Common myeloid progenitor, CD34-positive (primary cell): ENCODE measurements at regions not wholly inside any gene's neighbourhood (a gene's known extent, or its start where the extent isn't known, plus 50 kb on each side); places are given as distances from the start of the nearest gene placed in this dataset.

ENCODE experiments used
- CTCF ChIA-PET: fragments of 350-600 bp; sonication (Branson Sonifier 250); formaldehyde crosslinking; loops from one replicate; lab custom pipeline; 2021; ENCODE audit warnings: antibody characterized with exemption; lab: Charles Lee
- POLR2A ChIA-PET: fragments of 350-600 bp; sonication (Branson Sonifier 250); formaldehyde crosslinking; loops from one replicate; lab custom pipeline; 2021; ENCODE audit warnings: antibody characterized with exemption; lab: Charles Lee
- DNase-seq, 3 donors: peaks; one replicate each; pipeline versions ENCODE4 v3.0.0 to v3.0.0-alpha.2; 2013
- H3K27ac ChIP-seq, 2 experiments: 1 replicate in 1 of 2; 2 replicates in 1 of 2; pipeline ENCODE4 v1.7.0; 2013; ENCODE audit warnings: inconsistent platforms in 2 of 2, low read length in 2 of 2, mild to moderate bottlenecking in 2 of 2, low read depth in 1 of 2, moderate library complexity in 1 of 2; ENCODE audit not compliant: severe bottlenecking in 2 of 2, insufficient read depth in 1 of 2, poor library complexity in 1 of 2
- H3K27me3 ChIP-seq, 5 experiments: replicated peaks in 2 of 5; 1 replicate in 3 of 5; 2 replicates in 2 of 5; pipeline versions ENCODE4 v1.6.1 to v1.7.0; 2013; ENCODE audit warnings: low read length in 4 of 5, mild to moderate bottlenecking in 2 of 5, moderate library complexity in 2 of 5, inconsistent platforms in 1 of 5; ENCODE audit not compliant: insufficient read depth in 5 of 5, control insufficient read depth in 4 of 5
- H3K36me3 ChIP-seq, 4 experiments: 1 replicate in 2 of 4; 2 replicates in 2 of 4; pipeline versions ENCODE4 v1.6.1 to v1.7.0; 2013; ENCODE audit warnings: low read length in 3 of 4, control low read depth in 1 of 4, mild to moderate bottlenecking in 1 of 4; ENCODE audit not compliant: control insufficient read depth in 4 of 4, insufficient read depth in 4 of 4
- H3K4me1 ChIP-seq, 4 experiments: 1 replicate in 3 of 4; 2 replicates in 1 of 4; pipeline versions ENCODE4 v1.6.1 to v1.7.1; 2013; ENCODE audit warnings: low read length in 3 of 4, mild to moderate bottlenecking in 3 of 4, control low read depth in 1 of 4, inconsistent platforms in 1 of 4, moderate library complexity in 1 of 4; ENCODE audit not compliant: control insufficient read depth in 4 of 4, insufficient read depth in 4 of 4; ENCODE audit errors: control extremely low read depth in 1 of 4
- H3K4me3 ChIP-seq, 7 experiments: 1 replicate in 4 of 7; 2 replicates in 3 of 7; pipeline versions ENCODE4 v1.5.1 to v1.7.0; 2013; ENCODE audit warnings: mild to moderate bottlenecking in 7 of 7, low read length in 6 of 7, moderate library complexity in 6 of 7, inconsistent platforms in 2 of 7, low read depth in 2 of 7, control low read depth in 1 of 7; ENCODE audit not compliant: insufficient read depth in 4 of 7, control insufficient read depth in 1 of 7; ENCODE audit errors: extremely low read depth in 1 of 7
- H3K9me3 ChIP-seq, 5 experiments: 1 replicate in 4 of 5; 2 replicates in 1 of 5; pipeline versions ENCODE4 v1.6.1 to v1.7.1; 2013; ENCODE audit warnings: low read length in 4 of 5, mild to moderate bottlenecking in 2 of 5, inconsistent platforms in 1 of 5, low read depth in 1 of 5, moderate library complexity in 1 of 5; ENCODE audit not compliant: control insufficient read depth in 4 of 5, insufficient read depth in 2 of 5; ENCODE audit errors: control extremely low read depth in 1 of 5
- WGBS: methylation state at CpG from one replicate; pipeline ENCODE4 v1.1.5; 2013; ENCODE audit not compliant: insufficient coverage; 5-methylcytosine and 5-hydroxymethylcytosine counted together

DNA sequence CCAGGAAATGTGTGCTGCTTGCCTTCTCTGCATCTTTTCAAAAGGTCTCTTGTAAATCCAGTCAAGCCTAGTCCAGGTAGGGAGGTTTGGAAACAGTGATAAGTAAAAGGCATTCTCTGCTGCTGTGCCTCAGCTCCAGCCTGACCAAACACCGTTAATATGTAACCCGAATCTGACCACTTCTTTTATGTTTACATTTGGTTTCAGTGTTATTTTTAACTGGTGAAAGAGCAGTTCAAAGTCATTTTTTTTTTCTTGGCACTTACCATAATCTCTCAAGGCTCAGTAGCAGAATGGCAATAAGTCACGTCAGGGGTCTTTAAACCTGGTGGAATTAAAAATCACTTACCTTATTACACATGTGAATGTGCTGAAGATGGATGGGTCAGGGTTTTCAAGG lies 216.8 kb downstream of the PTEN start:
- WGBS = 0% methylated on average over 1 of the region's 3 CpGs
- H3K9me3 ChIP-seq = no peaks in the 10 kb centered on the region
- no peak overlapping the region for H3K4me3 ChIP-seq
- H3K27me3 ChIP-seq = no peaks in the 10 kb centered on the region
- no peak for DNase-seq
- ChIA-PET POLR2A (no interaction called here), CTCF (interaction anchor here (0.9 to 1.4 kb wide), 3 partner anchors 11 to 33 kb away, joined by 3 to 4 read pairs (median 3); no protein-coding TSS in a partner anchor)
- H3K36me3 ChIP-seq = no peaks in the 10 kb centered on the region
- peaks cover 4 to 40% (median 18%) of the 10 kb centered on the region in 4 experiments for H3K4me1 ChIP-seq
- no peak overlapping the region for H3K27ac ChIP-seq

- Histone ChIP-seq H3K4me3 (no peak overlapping the region), H3K27me3 (no peaks in the 10 kb centered on the region), H3K27ac (no peak overlapping the region), H3K9me3 (no peaks in the 10 kb centered on the region), H3K36me3 (no peaks in the 10 kb centered on the region), H3K4me1 (peaks cover 2 to 29% (median 11%) of the 10 kb centered on the region in 4 experiments)
- no peak for DNase-seq
- no CpG with 5 or more reads among the region's 3 CpGs for WGBS
- ChIA-PET CTCF (interaction anchor here (1.4 to 2.0 kb wide), 2 partner anchors 32 to 222 kb away, joined by 3 to 6 read pairs; no protein-coding TSS in a partner anchor), POLR2A (interaction anchor here (0.8 to 1.0 kb wide), 2 partner anchors 10 to 13 kb away, joined by 3 to 7 read pairs; no protein-coding TSS in a partner anchor)
Measured at GRCh38 chr10:88081457-88082054, 218.1 kb downstream of the PTEN start.

DNA sequence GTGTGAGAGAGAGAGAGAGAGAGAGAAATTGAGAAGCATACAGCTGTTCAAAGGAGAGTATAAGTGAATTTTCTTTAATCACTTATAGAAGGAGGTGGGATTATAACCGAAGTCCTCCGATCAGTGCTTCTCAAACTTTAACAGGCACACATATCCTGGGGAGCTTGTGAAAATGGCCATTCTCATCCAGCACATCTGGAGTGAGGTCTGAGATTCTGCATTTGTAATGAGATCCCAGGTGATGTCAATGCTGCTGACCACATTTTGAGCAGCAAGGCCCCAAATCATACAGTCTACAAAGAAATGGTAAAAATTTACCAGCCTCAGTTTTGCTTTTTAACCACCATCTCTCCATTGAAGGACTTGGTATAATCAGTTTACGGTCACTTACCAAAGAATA lies 219.0 kb downstream of the PTEN start:
- H3K27ac ChIP-seq = no peak overlapping the region
- 100% methylated on average over 2 of the region's 3 CpGs for WGBS
- no peaks in the 10 kb centered on the region for H3K36me3 ChIP-seq
- ChIA-PET CTCF (interaction anchor here (1.3 to 2.0 kb wide), 2 partner anchors 9 to 223 kb away, joined by 3 to 6 read pairs; no protein-coding TSS in a partner anchor), POLR2A (interaction anchor here (0.8 to 1.0 kb wide), 2 partner anchors 9 to 14 kb away, joined by 3 to 7 read pairs; no protein-coding TSS in a partner anchor)
- peaks cover 2 to 21% (median 11%) of the 10 kb centered on the region in 4 experiments for H3K4me1 ChIP-seq
- H3K27me3 ChIP-seq = no peaks in the 10 kb centered on the region
- no peak overlapping the region for H3K4me3 ChIP-seq
- no peaks in the 10 kb centered on the region for H3K9me3 ChIP-seq
- no peak for DNase-seq

DNA sequence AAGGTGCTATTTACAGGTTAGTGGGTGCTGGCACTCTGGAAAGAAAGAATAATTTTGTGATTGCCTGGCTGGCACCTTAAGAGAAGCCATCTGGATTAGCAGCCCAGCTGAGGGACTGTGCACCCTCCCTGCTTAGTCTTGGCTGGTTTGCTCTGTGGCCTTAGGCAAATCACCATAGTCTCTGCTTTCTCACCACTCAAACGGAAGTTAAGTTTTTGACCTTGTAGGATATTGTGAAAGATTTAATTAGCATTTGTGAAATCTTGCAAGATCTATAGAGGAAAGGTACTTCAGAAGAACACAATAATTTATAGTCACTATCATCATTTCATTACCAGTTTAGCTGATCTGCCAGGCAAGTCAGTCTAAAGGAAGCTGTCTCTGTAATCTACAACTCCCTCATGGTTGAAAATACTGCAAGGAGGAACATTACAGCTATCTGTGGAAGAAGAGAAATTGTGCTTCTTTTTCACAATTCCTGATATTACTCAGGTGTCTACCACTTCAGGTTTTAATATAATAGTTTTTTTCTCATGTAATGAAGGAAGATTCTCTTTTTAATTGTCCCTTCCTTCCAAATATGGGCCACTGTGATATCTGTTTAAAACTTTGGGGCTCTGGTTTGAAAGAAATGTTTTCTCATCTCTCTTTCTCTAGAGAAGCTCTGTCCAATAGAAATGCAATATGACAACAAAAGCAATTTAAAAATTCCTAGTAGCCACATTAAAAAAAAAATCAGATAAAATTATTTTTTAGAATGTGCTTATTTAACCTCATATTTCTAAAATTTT lies 219.6 kb downstream of the PTEN start:
- Histone ChIP-seq H3K9me3 (no peaks in the 10 kb centered on the region), H3K4me1 (peaks cover 0 to 18% (median 11%) of the 10 kb centered on the region in 4 experiments), H3K27me3 (no peaks in the 10 kb centered on the region), H3K36me3 (no peaks in the 10 kb centered on the region), H3K27ac (no peak overlapping the region), H3K4me3 (no peak overlapping the region)
- peak in 1 of 3 donors; percentile 49 for DNase-seq
- WGBS = no CpG with 5 or more reads among the region's 1 CpG
- CTCF ChIA-PET = interaction anchor here (1.3 to 2.0 kb wide), 2 partner anchors 9 to 223 kb away, joined by 3 to 6 read pairs; no protein-coding TSS in a partner anchor
- POLR2A ChIA-PET = no interaction called here

- H3K27ac ChIP-seq = no peak overlapping the region
- no peaks in the 10 kb centered on the region for H3K36me3 ChIP-seq
- no peaks in the 10 kb centered on the region for H3K9me3 ChIP-seq
- no peak overlapping the region for H3K4me3 ChIP-seq
- CTCF ChIA-PET = no interaction called here
- H3K27me3 ChIP-seq = no peaks in the 10 kb centered on the region
- POLR2A ChIA-PET = no interaction called here
- 100% methylated on average over 6 of the region's 7 CpGs for WGBS
- no peak for DNase-seq
- H3K4me1 ChIP-seq = peaks cover 0 to 18% (median 11%) of the 10 kb centered on the region in 4 experiments
Measured at GRCh38 chr10:88083597-88083989, 220.2 kb downstream of the PTEN start.

DNA sequence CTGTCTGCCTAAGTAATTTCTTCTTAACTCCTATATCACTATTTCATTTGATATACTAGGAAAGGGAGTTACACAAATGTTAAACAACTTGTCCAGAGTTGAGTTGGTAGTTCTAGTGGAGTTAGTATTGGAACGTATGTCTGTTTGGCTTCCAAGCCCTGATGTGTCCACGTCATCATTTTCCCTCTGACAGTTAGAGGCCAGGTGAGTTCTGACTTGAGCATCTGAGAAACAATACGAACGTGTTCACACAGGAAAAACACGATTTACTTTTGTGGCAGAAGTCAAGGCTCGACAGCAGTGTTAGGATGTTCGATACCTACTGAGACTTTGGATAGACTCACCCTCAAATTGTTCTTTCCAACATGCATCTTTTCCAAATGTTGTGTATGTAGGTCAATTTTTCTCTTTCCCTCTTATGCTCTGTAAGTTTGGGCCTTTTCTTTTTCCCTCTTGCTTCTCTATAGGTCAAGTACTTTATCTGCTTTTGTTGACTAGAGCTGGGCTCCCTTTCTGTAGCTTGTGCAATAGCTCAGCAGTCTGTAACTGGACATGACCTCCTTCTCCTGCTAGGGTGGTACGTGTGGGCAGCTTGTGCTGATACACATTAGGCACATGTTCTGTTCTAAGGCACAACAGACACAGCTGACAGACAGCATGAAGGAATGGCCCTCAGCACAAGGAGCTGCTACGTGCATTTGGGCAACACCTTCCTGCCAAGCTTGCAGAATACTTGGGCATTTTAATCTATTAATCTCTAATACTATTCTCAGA lies 222.9 kb downstream of the PTEN start:
- CTCF ChIA-PET = interaction anchor here (1.2 kb wide), 1 partner anchor 26 kb away, joined by 3 read pairs; no protein-coding TSS in a partner anchor
- DNase-seq = no peak
- Histone ChIP-seq H3K4me1 (peaks cover 4 to 30% (median 16%) of the 10 kb centered on the region in 4 experiments), H3K9me3 (no peaks in the 10 kb centered on the region), H3K36me3 (no peaks in the 10 kb centered on the region), H3K27ac (no peak overlapping the region), H3K27me3 (no peaks in the 10 kb centered on the region), H3K4me3 (no peak overlapping the region)
- POLR2A ChIA-PET = no interaction called here
- WGBS = 98% methylated on average over 8 of the region's 9 CpGs
